Thyroid gland (tissue), 4 donors: ENCODE measurements at regions not wholly inside any gene's neighbourhood (a gene's known extent, or its start where the extent isn't known, plus 50 kb on each side); places are given as distances from the start of the nearest gene placed in this dataset.

Experiments used
- DNase-seq, 2 donors: peaks; one replicate each; pipeline ENCODE4 v3.0.0-alpha.2; 2019
- H3K27ac ChIP-seq, 3 donors: fragments of 200-600 bp; sonication (generic); 1 replicate in 2 of 3; 2 replicates in 1 of 3; pipeline ENCODE4 v1.5.1; 2016 to 2019; ENCODE audit warnings: mild to moderate bottlenecking in 1 of 3, moderate library complexity in 1 of 3
- H3K27me3 ChIP-seq: fragments of 200-600 bp; sonication (generic); one replicate; pipeline ENCODE4 v1.5.1; 2019
- H3K36me3 ChIP-seq, 2 donors: fragments of 200-600 bp; sonication (generic); one replicate each; pipeline ENCODE4 v1.5.1; 2016 to 2019
- H3K4me1 ChIP-seq, 2 donors: fragments of 200-600 bp; sonication (generic); one replicate each; pipeline ENCODE4 v1.5.1; 2017 to 2019
- H3K4me3 ChIP-seq, 3 donors: fragments of 200-600 bp; sonication (generic); replicated peaks in 1 of 3; 1 replicate in 2 of 3; 2 replicates in 1 of 3; pipeline ENCODE4 v1.5.1; 2016; ENCODE audit warnings: mild to moderate bottlenecking in 1 of 3
- H3K9me3 ChIP-seq: fragments of 200-600 bp; sonication (generic); one replicate; pipeline ENCODE4 v1.5.1; 2017
- POLR2A ChIP-seq, 2 donors: fragments of 450-650 bp; IDR thresholded peaks; one replicate each; pipeline ENCODE4 v1.6.1; 2017; ENCODE audit warnings: antibody characterized with exemption in 2 of 2, mild to moderate bottlenecking in 2 of 2, moderate library complexity in 1 of 2
- WGBS, 2 donors: methylation state at CpG; one replicate each; pipeline ENCODE4 v1.1.5; 2017; 5-methylcytosine and 5-hydroxymethylcytosine counted together
- intact Hi-C: fragments of 100-400 bp; cut with DNase I; formaldehyde crosslinking; loops from one replicate; pipeline ENCODE4 v1.15.1; 2023
- TF ChIP-seq, protein P1 (sequence below), 6 experiments: fragments of 200-600 bp in 3 of 6; fragments of 450-650 bp in 3 of 6; sonication (generic) in 3 of 6; IDR thresholded peaks; one replicate each; pipeline ENCODE4 v1.5.1; 2016 to 2019; ENCODE audit warnings: antibody characterized with exemption in 6 of 6, mild to moderate bottlenecking in 2 of 6, inconsistent platforms in 1 of 6, moderate library complexity in 1 of 6

GRCh38 chr1:244967159-244967558 is 102.8 kb upstream of the HNRNPU start:
- no peak for TF ChIP-seq POLR2A (IDR thresholded peaks at IDR 0.05)
- TF ChIP-seq, protein P1, sequence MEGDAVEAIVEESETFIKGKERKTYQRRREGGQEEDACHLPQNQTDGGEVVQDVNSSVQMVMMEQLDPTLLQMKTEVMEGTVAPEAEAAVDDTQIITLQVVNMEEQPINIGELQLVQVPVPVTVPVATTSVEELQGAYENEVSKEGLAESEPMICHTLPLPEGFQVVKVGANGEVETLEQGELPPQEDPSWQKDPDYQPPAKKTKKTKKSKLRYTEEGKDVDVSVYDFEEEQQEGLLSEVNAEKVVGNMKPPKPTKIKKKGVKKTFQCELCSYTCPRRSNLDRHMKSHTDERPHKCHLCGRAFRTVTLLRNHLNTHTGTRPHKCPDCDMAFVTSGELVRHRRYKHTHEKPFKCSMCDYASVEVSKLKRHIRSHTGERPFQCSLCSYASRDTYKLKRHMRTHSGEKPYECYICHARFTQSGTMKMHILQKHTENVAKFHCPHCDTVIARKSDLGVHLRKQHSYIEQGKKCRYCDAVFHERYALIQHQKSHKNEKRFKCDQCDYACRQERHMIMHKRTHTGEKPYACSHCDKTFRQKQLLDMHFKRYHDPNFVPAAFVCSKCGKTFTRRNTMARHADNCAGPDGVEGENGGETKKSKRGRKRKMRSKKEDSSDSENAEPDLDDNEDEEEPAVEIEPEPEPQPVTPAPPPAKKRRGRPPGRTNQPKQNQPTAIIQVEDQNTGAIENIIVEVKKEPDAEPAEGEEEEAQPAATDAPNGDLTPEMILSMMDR (IDR thresholded peaks at IDR 0.05), result no peak
- H3K27me3 ChIP-seq, result no peaks in the 10 kb centered on the region
- 97% methylated on average over 2 of the region's 2 CpGs for WGBS, 2 donors
- no peak overlapping the region for H3K4me3 ChIP-seq
- no peaks in the 10 kb centered on the region for H3K9me3 ChIP-seq
- H3K36me3 ChIP-seq, result no peaks in the 10 kb centered on the region
- H3K27ac ChIP-seq, result no peak overlapping the region
- no peak for DNase-seq
- H3K4me1 ChIP-seq, result peaks cover 22 to 24% of the 10 kb centered on the region in 2 donors
- intact Hi-C loops, result loop anchor here (5.0 kb wide), 2 partner anchors 105 to 315 kb away; partner anchors contain the start of genes DESI2 and HNRNPU

GRCh38 chr1:244965185-244966030 is 101.1 kb upstream of the HNRNPU start:
- H3K4me1 ChIP-seq, result peaks cover 21% of the 10 kb centered on the region in 2 donors
- TF ChIP-seq, protein P1 (IDR thresholded peaks at IDR 0.05), result no peak
- no peak for TF ChIP-seq POLR2A (IDR thresholded peaks at IDR 0.05)
- WGBS, 2 donors, result 75 to 82% methylated on average over 8 of the region's 8 CpGs

GRCh38 chr1:244964112-244964971 is 100.0 kb upstream of the HNRNPU start:
- WGBS, 2 donors, result 12 to 21% methylated on average over 11 of the region's 11 CpGs
- peak; percentile 28 to 50 for DNase-seq

More at GRCh38 chr1:244965185-244966030, 101.1 kb upstream of the HNRNPU start:
- Histone ChIP-seq H3K4me3 (no peak overlapping the region), H3K36me3 (no peaks in the 10 kb centered on the region), H3K27me3 (no peaks in the 10 kb centered on the region), H3K9me3 (no peaks in the 10 kb centered on the region), H3K27ac (peak overlapping the region in 2 of 3 donors; percentile 67 to 73)
- intact Hi-C loops, result loop anchor here (5.0 kb wide), 2 partner anchors 103 to 313 kb away; partner anchors contain the start of genes DESI2 and HNRNPU
- DNase-seq, result no peak

GRCh38 chr1:244963231-244963826 is 99.0 kb upstream of the HNRNPU start:
- 94 to 95% methylated on average over 7 of the region's 7 CpGs for WGBS, 2 donors
- H3K36me3 ChIP-seq, result no peaks in the 10 kb centered on the region
- H3K4me1 ChIP-seq, result peaks cover 16 to 21% of the 10 kb centered on the region in 2 donors
- H3K27me3 ChIP-seq, result no peaks in the 10 kb centered on the region
- intact Hi-C loops, result no loop called here
- H3K4me3 ChIP-seq, result no peak overlapping the region
- H3K9me3 ChIP-seq, result no peaks in the 10 kb centered on the region
- no peak for DNase-seq
- no peak overlapping the region for H3K27ac ChIP-seq
- TF ChIP-seq, protein P1 (IDR thresholded peaks at IDR 0.05), result no peak
- TF ChIP-seq POLR2A (IDR thresholded peaks at IDR 0.05), result no peak

More at GRCh38 chr1:244964112-244964971, 100.0 kb upstream of the HNRNPU start:
- H3K27ac ChIP-seq, result peak overlapping the region; percentile 48 to 73 (median 67)
- intact Hi-C loops, result no loop called here
- no peaks in the 10 kb centered on the region for H3K36me3 ChIP-seq
- H3K9me3 ChIP-seq, result no peaks in the 10 kb centered on the region
- H3K4me3 ChIP-seq, result no peak overlapping the region
- peaks cover 21% of the 10 kb centered on the region in 2 donors for H3K4me1 ChIP-seq
- no peaks in the 10 kb centered on the region for H3K27me3 ChIP-seq
- TF ChIP-seq, protein P1 (IDR thresholded peaks at IDR 0.05), result no peak
